ENCODE measurements at regions not wholly inside any gene's neighbourhood (a gene's known extent, or its start where the extent isn't known, plus 50 kb on each side); places are given as distances from the start of the nearest gene placed in this dataset.

DNA sequence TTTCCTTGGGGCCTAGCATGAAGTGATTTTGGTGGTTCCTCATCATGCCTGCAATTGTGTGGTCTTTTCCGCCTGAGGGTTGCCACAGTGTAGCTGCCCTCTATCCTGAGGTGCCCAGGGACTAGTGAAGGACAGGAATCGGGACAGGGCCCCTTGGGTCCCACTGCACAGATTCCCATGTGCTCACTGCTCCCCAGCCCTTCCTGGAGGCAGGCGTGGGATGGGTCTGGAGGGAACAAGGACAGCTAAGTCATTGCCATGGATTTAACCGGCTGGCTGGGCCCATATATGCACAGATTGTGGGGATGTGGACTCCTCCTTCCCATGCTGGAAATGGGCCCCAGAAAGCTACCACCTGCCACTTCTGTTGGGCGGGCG is 122.3 kb upstream of the PITX1 start:
- no peak for TF ChIP-seq CTCF (IDR thresholded peaks at IDR 0.05)
- no peak for TF ChIP-seq EP300 (IDR thresholded peaks at IDR 0.05; ENCODE audit: low read depth)
